Upper lobe of right lung (tissue), 1 donor: ENCODE measurements at regions not wholly inside any gene's neighbourhood (a gene's known extent, or its start where the extent isn't known, plus 50 kb on each side); places are given as distances from the start of the nearest gene placed in this dataset.

Experiments
- ATAC-seq: fragments of 200-7000 bp; cut with Tn5 transposase; one replicate; pipeline ENCODE4 v1.9.1; 2020; ENCODE audit warnings: mild to moderate bottlenecking, moderate library complexity
- DNase-seq: peaks from one replicate; pipeline ENCODE4 v3.0.0-alpha.2; 2020
- H3K27ac ChIP-seq: fragments of 200-600 bp; one replicate; pipeline ENCODE4 v1.8.0; 2022
- H3K27me3 ChIP-seq: fragments of 200-600 bp; one replicate; pipeline ENCODE4 v1.8.0; 2022; ENCODE audit warnings: mild to moderate bottlenecking
- H3K36me3 ChIP-seq: fragments of 200-600 bp; one replicate; pipeline ENCODE4 v1.8.0; 2022
- H3K4me1 ChIP-seq: fragments of 200-600 bp; one replicate; pipeline ENCODE4 v1.8.0; 2022
- H3K4me3 ChIP-seq: fragments of 200-600 bp; one replicate; pipeline ENCODE4 v1.8.0; 2022; ENCODE audit warnings: mild to moderate bottlenecking
- H3K9me3 ChIP-seq: fragments of 200-600 bp; one replicate; pipeline ENCODE4 v1.8.0; 2022
- CTCF ChIP-seq: fragments of 200-600 bp; IDR thresholded peaks from one replicate; pipeline ENCODE4 v1.8.0; 2022; ENCODE audit warnings: antibody characterized with exemption
- intact Hi-C: fragments of 100-400 bp; cut with DNase I; formaldehyde crosslinking; loops from one replicate; pipeline ENCODE4 v1.11.0; 2022
- donor health status: DM: no; HTN: yes; CAD: no; lungs with severe emphysema.

DNA sequence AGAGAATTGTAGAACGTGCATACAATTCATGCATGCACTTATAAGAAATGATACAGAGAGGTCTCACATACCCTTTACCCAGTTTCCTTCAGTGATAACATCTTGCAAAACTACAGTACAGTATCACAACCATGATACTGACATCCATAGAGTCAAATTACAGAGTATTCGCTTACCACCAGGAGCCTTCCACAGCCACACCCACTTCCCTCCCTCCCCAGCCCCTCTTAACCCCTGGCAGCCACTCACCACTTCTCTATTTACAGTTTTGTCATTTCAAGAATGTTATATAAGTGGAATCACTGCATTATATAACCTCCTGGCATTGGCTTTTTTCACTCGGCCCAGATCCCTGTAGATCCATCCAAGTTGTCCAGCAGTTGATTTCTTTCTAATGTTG, 143.8 kb downstream of the ZNF248 start:
- no peaks in the 10 kb centered on the region for H3K9me3 ChIP-seq
- no peak for TF ChIP-seq CTCF
- no peak overlapping the region for H3K27ac ChIP-seq
- no peak overlapping the region for H3K4me3 ChIP-seq
- no peaks in the 10 kb centered on the region for H3K36me3 ChIP-seq
- ATAC-seq (peak; percentile 37), DNase-seq (no peak)
- intact Hi-C loops = no loop called here
- H3K27me3 ChIP-seq = no peaks in the 10 kb centered on the region
- H3K4me1 ChIP-seq = peaks cover 4% of the 10 kb centered on the region

DNA sequence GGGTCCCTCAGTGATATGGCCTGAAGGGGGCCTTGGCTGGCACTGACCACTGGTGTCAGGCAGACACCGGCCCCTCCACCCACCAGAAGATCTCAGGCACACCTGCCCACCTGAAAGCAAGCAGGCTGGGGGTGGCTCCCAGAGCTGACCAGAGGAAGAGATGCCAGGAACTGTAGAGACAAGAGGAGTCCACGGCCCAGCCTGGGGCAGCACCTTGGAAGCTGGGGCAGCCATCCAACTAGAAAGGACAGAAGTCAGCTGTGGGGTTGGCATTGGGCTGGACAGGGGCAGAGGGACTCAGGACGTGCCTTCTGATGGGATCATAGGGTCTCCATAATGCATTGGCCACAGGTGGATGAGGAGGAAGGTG, 144.3 kb downstream of the ZNF248 start:
- no peak overlapping the region for H3K27ac ChIP-seq
- H3K4me3 ChIP-seq = no peak overlapping the region
- H3K27me3 ChIP-seq = no peaks in the 10 kb centered on the region
- ATAC-seq = peak; percentile 39
- H3K4me1 ChIP-seq = peaks cover 4% of the 10 kb centered on the region
- no peak for TF ChIP-seq CTCF
- DNase-seq = no peak
- no peaks in the 10 kb centered on the region for H3K9me3 ChIP-seq
- no peaks in the 10 kb centered on the region for H3K36me3 ChIP-seq
- intact Hi-C loops = no loop called here

GRCh38 chr10:37712489-37713131, 144.8 kb downstream of the ZNF248 start:
- ATAC-seq = peak; percentile 39
- intact Hi-C loops = no loop called here

GRCh38 chr10:37711617-37712488, 145.6 kb downstream of the ZNF248 start:
- no peak for ATAC-seq
- H3K36me3 ChIP-seq = no peaks in the 10 kb centered on the region
- no peak for TF ChIP-seq CTCF

More at GRCh38 chr10:37712489-37713131, 144.8 kb downstream of the ZNF248 start:
- DNase-seq = no peak
- Histone ChIP-seq H3K27ac (no peak overlapping the region), H3K4me1 (peaks cover 4% of the 10 kb centered on the region), H3K27me3 (no peaks in the 10 kb centered on the region), H3K4me3 (no peak overlapping the region), H3K9me3 (no peaks in the 10 kb centered on the region), H3K36me3 (no peaks in the 10 kb centered on the region)
- TF ChIP-seq CTCF = no peak

GRCh38 chr10:37710831-37711616, 146.4 kb downstream of the ZNF248 start:
- H3K27ac ChIP-seq = no peak overlapping the region
- no peaks in the 10 kb centered on the region for H3K36me3 ChIP-seq
- H3K9me3 ChIP-seq = no peaks in the 10 kb centered on the region
- intact Hi-C loops = no loop called here
- H3K4me1 ChIP-seq = peaks cover 4% of the 10 kb centered on the region
- DNase-seq (no peak), ATAC-seq (peak; percentile 8)
- H3K27me3 ChIP-seq = no peaks in the 10 kb centered on the region
- no peak for TF ChIP-seq CTCF
- no peak overlapping the region for H3K4me3 ChIP-seq

More at GRCh38 chr10:37711617-37712488, 145.6 kb downstream of the ZNF248 start:
- Histone ChIP-seq H3K27me3 (no peaks in the 10 kb centered on the region), H3K9me3 (no peaks in the 10 kb centered on the region), H3K4me3 (no peak overlapping the region), H3K27ac (no peak overlapping the region), H3K4me1 (peaks cover 4% of the 10 kb centered on the region)
- DNase-seq = no peak
- intact Hi-C loops = no loop called here
